GM12878 (cell line): ENCODE measurements at regions not wholly inside any gene's neighbourhood (a gene's known extent, or its start where the extent isn't known, plus 50 kb on each side); places are given as distances from the start of the nearest gene placed in this dataset.

Source experiments
- ATAC-seq: fragments of 200-7000 bp; cut with Tn5 transposase; 3 replicates; pipeline ENCODE4 v1.9.1; 2020; ENCODE audit warnings: mild to moderate bottlenecking, moderate library complexity
- BruUV-seq: library from RNA; stranded (reverse); fragments of 400-500 nt; replicated peaks from 2 replicates; lab custom pipeline; 2021; lab: Mats Ljungman, UMichigan
- CTCF ChIA-PET: fragments of 300-600 bp; sonication (Branson Sonifier 250); formaldehyde crosslinking; extraction: SDS; loops from one replicate; lab custom pipeline; 2021; ENCODE audit warnings: inconsistent platforms; lab: Yijun Ruan, JAX
- POLR2A ChIA-PET: fragments of 350-600 bp; formaldehyde crosslinking; extraction: SDS; loops from one replicate; lab custom pipeline; 2021; ENCODE audit warnings: inconsistent platforms; lab: Charles Lee
- RAD21 ChIA-PET: fragments of 300-600 bp; sonication (Branson Sonifier 250); formaldehyde crosslinking; loops from one replicate; lab custom pipeline; 2023; ENCODE audit warnings: antibody characterized with exemption; ENCODE audit not compliant: unreplicated experiment; lab: Charles Lee
- SMC1A ChIA-PET: fragments of 300-600 bp; sonication (Branson Sonifier 250); formaldehyde crosslinking; loops from one replicate; lab custom pipeline; 2023; ENCODE audit not compliant: unreplicated experiment, uncharacterized antibody; lab: Charles Lee
- DNase-seq: peaks from one replicate; pipeline ENCODE4 v3.0.0-alpha.2; 2011; ENCODE audit warnings: low read depth, low spot score
- FAIRE-seq: peaks from 3 replicates; lab custom pipeline; 2011; peaks lifted over from hg19 to GRCh38; lab: Jason Lieb, UNC
- H2AFZ ChIP-seq: 2 replicates; pipeline ENCODE4 v1.6.0; 2011; ENCODE audit warnings: low read depth, low read length, control low read depth; ENCODE audit not compliant: control insufficient read depth
- H3K27ac ChIP-seq: 2 replicates; pipeline ENCODE4 v1.5.1; 2011; ENCODE audit warnings: control low read depth; ENCODE audit not compliant: control insufficient read depth, insufficient read depth
- H3K27me3 ChIP-seq, 2 experiments: replicated peaks in 1 of 2; 2 replicates each; pipeline versions ENCODE4 v1.6.0 to v1.6.1; 2011; ENCODE audit warnings: low read length in 1 of 2; ENCODE audit not compliant: control insufficient read depth in 2 of 2, insufficient read depth in 2 of 2
- H3K36me3 ChIP-seq, 2 experiments: 2 replicates each; pipeline ENCODE4 v1.5.1; 2011; ENCODE audit warnings: low read length in 1 of 2; ENCODE audit not compliant: control insufficient read depth in 2 of 2, insufficient read depth in 2 of 2
- H3K4me1 ChIP-seq: 2 replicates; pipeline ENCODE4 v1.6.1; 2011; ENCODE audit warnings: mild to moderate bottlenecking, low read length, moderate library complexity, mixed read lengths; ENCODE audit not compliant: control insufficient read depth, insufficient read depth
- H3K4me2 ChIP-seq: 2 replicates; pipeline ENCODE4 v1.6.0; 2011; ENCODE audit warnings: control low read depth; ENCODE audit not compliant: control insufficient read depth, insufficient read depth
- H3K4me3 ChIP-seq: fragments of 200-600 bp; sonication (generic); 2 replicates; pipeline ENCODE4 v1.5.1; 2016
- H3K79me2 ChIP-seq: 2 replicates; pipeline ENCODE4 v1.6.0; 2011; ENCODE audit warnings: low read length; ENCODE audit not compliant: control insufficient read depth, insufficient read depth
- H3K9ac ChIP-seq: 2 replicates; pipeline ENCODE4 v1.8.0; 2011; ENCODE audit warnings: low read length, control low read depth, mixed read lengths; ENCODE audit not compliant: control insufficient read depth, insufficient read depth
- H3K9me3 ChIP-seq: replicated peaks from 3 replicates; pipeline ENCODE4 v1.5.1; 2011; ENCODE audit warnings: mild to moderate bottlenecking, low read length; ENCODE audit not compliant: control insufficient read depth, insufficient read depth
- H4K20me1 ChIP-seq: 2 replicates; pipeline ENCODE4 v1.6.0; 2011; ENCODE audit not compliant: control insufficient read depth, insufficient read depth
- BCL11A ChIP-seq: IDR thresholded peaks from 2 replicates; pipeline ENCODE4 v1.6.1; 2011; ENCODE audit warnings: low read depth, low read length
- BMI1 ChIP-seq: fragments of 450-650 bp; IDR thresholded peaks from 2 replicates; pipeline ENCODE4 v1.6.1; 2016; ENCODE audit warnings: mild to moderate bottlenecking, moderate library complexity, borderline replicate concordance
- BRCA1 ChIP-seq: IDR thresholded peaks from 2 replicates; pipeline ENCODE4 v1.6.1; 2011; ENCODE audit warnings: low read depth, low read length, improper control_type of control experiment
- CEBPZ ChIP-seq: fragments of 150-350 bp; IDR thresholded peaks from 2 replicates; pipeline ENCODE4 v1.6.1; 2016; ENCODE audit warnings: low read depth, low read length
- NBN ChIP-seq: fragments of 450-650 bp; IDR thresholded peaks from 2 replicates; pipeline ENCODE4 v1.6.1; 2016
- NR2F1 ChIP-seq: fragments of 450-650 bp; conservative IDR thresholded peaks from 2 replicates; pipeline ENCODE4 v1.6.1; 2017; ENCODE audit warnings: mild to moderate bottlenecking
- PBX3 ChIP-seq: IDR thresholded peaks from 2 replicates; pipeline ENCODE4 v1.6.1; 2011; ENCODE audit warnings: mild to moderate bottlenecking, low read depth, low read length, moderate library complexity; ENCODE audit not compliant: insufficient replicate concordance
- RELB ChIP-seq: fragments of 450-650 bp; IDR thresholded peaks from 2 replicates; pipeline ENCODE4 v1.6.1; 2017; ENCODE audit warnings: low read depth, mild to moderate bottlenecking, moderate library complexity
- REST ChIP-seq: IDR thresholded peaks from 2 replicates; pipeline ENCODE4 v1.6.1; 2012; ENCODE audit warnings: mild to moderate bottlenecking, low read depth, low read length
- SREBF1 ChIP-seq: IDR thresholded peaks from 2 replicates; pipeline ENCODE4 v1.6.1; 2012; ENCODE audit warnings: mild to moderate bottlenecking, low read length
- SRF ChIP-seq, 2 experiments: IDR thresholded peaks; 2 replicates each; pipeline ENCODE4 v1.6.1; 2011; ENCODE audit warnings: low read depth in 2 of 2, low read length in 2 of 2, mild to moderate bottlenecking in 1 of 2, moderate library complexity in 1 of 2
- TARDBP ChIP-seq: IDR thresholded peaks from 2 replicates; pipeline ENCODE4 v1.6.1; 2016; ENCODE audit warnings: borderline replicate concordance
- TBL1XR1 ChIP-seq: IDR thresholded peaks from 2 replicates; pipeline ENCODE4 v1.6.1; 2012; ENCODE audit warnings: low read depth, low read length, improper control_type of control experiment
- WRNIP1 ChIP-seq: IDR thresholded peaks from 2 replicates; pipeline ENCODE4 v1.6.1; 2011; ENCODE audit warnings: low read depth, low read length, improper control_type of control experiment, borderline replicate concordance
- WGBS: methylation state at CpG from one replicate; pipeline ENCODE4 v1.1.6; 2016; ENCODE audit warnings: low lambda C conversion rate; ENCODE audit not compliant: insufficient replicate concordance, insufficient coverage; ENCODE audit errors: missing lambda C conversion rate; 5-methylcytosine and 5-hydroxymethylcytosine counted together
- in situ Hi-C: fragments of 300-500 bp; cut with MboI; formaldehyde crosslinking; loops from 9 replicates; pipeline ENCODE4 v1.14.3; 2018; ENCODE audit warnings: mixed read lengths
- intact Hi-C: fragments of 100-400 bp; cut with micrococcal nuclease; formaldehyde crosslinking; loops from one replicate; pipeline ENCODE4 v1.14.2; 2022; ENCODE audit not compliant: unreplicated experiment

- Histone ChIP-seq H3K79me2 (peaks cover 39% of the 10 kb centered on the region), H3K27ac (peak overlapping the region; percentile 82), H4K20me1 (no peaks in the 10 kb centered on the region), H3K27me3 (no peaks in the 10 kb centered on the region), H3K4me2 (peak overlapping the region; percentile 51), H3K4me1 (peaks cover 16% of the 10 kb centered on the region), H3K4me3 (peak overlapping the region; percentile 76), H3K36me3 (no peaks in the 10 kb centered on the region; a peak in 1 of 4 replicates), H3K9me3 (peaks cover 16% of the 10 kb centered on the region), H3K9ac (peak overlapping the region; percentile 54), H2AFZ (peak overlapping the region; percentile 67)
- ChIA-PET POLR2A (interaction anchor here (0.5 to 2.2 kb wide), 4 partner anchors 31 to 674 kb away, joined by 3 to 8 read pairs (median 4); partner anchors contain the start of gene TRIM69), RAD21 (interaction anchor here (0.6 to 1.7 kb wide), 5 partner anchors 29 to 154 kb away, joined by 3 to 5 read pairs (median 4); no protein-coding TSS in a partner anchor), SMC1A (interaction anchor here (0.7 to 2.4 kb wide), 8 partner anchors 17 to 236 kb away, joined by 3 to 8 read pairs (median 4); partner anchors contain the start of genes SORD and TRIM69), CTCF (interaction anchor here (1.2 kb wide), 1 partner anchor 24 kb away, joined by 3 read pairs; no protein-coding TSS in a partner anchor)
- WGBS, result under 1% methylated on average over 5 of the region's 5 CpGs
- DNase-seq, result peak; percentile 92
- intact Hi-C loops, result loop anchor here (2.0 to 5.0 kb wide), 2 partner anchors 35 to 156 kb away; no protein-coding TSS in a partner anchor
- no TSS peak for BruUV-seq
- ATAC-seq, result peak; percentile 84
- in situ Hi-C loops, result no loop called here
- peak; percentile 78 for FAIRE-seq
- TF ChIP-seq TARDBP, result no peak
- TF ChIP-seq WRNIP1, result no peak
- peak; percentile 93 for TF ChIP-seq BMI1
- peak; percentile 97 for TF ChIP-seq BCL11A
- no peak for TF ChIP-seq BRCA1
- TF ChIP-seq SRF (IDR thresholded peaks at IDR 0.05; ENCODE audit: low read depth in 2 of 2, low read length in 2 of 2), result 0 out of 4 replicates have a peak, but pooled peaks of 1 of the 2 experiments have one; percentile 22
- no peak for TF ChIP-seq SREBF1
- no peak for TF ChIP-seq REST
- no peak for TF ChIP-seq CEBPZ
- no peak for TF ChIP-seq PBX3
- peak; percentile 99 for TF ChIP-seq RELB
- TF ChIP-seq NR2F1, result peak; percentile 99
- TF ChIP-seq TBL1XR1, result 0 out of 2 replicates have a peak, but pooled peaks have one; percentile 43
- TF ChIP-seq NBN, result peak; percentile 97
Observed at GRCh38 chr15:44882499-44882968, 74.0 kb upstream of the TERB2 start.
